NCI-H1694 (cell line): ENCODE measurements at regions not wholly inside any gene's neighbourhood (a gene's known extent, or its start where the extent isn't known, plus 50 kb on each side); places are given as distances from the start of the nearest gene placed in this dataset.
A peak's percentile ranks its signal among the peaks of the same experiment; 100 is the strongest.

Source experiments
- DNase-seq: peaks from one replicate; lab custom pipeline; 2025; lab: John Stamatoyannopoulos, UW

DNA sequence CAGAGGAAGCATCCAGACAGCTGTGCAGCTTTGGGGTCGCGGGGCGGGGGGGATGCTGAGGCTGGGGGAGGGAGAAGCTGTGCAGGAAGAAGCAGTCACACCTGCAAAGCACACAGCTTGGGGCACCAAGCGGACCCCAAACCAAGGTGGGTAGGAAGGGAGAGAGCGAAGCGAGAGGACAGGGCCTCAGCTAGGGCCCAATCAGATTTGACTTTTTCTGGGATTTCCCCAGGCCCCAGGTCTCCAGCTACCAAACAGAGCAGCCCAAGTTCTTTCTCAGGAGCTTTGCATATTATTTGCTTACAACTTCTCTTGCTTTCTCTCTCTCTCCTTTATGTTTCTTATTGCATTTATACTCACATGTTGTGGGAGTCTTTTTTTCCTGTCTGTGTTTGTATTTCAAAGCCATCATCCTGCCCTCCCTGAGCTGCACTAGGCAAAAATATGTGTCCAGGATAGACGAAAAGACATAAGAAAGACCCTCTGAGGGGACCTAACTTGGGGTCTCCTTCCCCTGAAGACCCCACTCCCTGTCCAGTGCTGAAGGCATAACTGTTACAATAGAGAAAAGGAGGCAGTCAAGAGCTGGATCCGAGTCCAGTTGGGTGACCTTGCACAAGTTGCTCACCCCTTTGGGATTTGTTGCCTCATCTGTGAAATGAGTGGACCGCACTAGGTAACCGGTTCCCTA is 50.6 kb upstream of the SMNDC1 start:
- DNase-seq: no peak

DNA sequence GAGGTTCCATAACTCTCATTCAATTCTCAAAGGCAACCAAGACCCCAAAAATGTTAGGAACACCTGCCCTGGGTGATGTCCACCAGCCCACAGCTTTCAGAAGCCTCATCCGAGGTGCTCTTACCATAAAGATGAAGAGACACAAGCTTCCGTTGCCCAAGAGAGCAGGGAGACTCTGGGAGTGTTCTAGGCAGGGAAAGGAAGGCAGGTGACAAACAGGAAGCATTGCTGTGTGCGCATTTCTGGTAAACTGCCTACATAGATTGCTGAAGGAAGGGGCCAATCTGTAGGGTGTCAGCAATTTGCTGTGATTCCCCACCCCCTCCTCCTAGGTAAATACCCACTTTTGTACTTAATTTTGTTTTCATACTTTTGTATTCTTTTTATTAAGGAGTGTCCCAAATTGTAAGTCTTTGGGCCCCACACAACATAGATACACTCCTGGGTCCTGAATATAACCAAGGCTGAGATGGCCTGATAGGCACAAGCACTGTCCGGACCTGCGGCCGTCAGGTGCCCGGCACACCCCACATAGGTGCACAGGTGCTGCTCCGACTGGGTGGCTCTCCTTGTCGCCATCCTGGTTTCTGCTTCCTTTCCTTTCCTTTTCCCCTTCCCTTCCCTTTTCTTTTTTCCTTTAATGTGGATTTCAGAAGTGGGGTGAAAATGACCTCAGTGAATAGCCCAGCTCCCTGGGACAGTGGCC is 51.4 kb upstream of the SMNDC1 start:
- DNase-seq: no peak

DNA sequence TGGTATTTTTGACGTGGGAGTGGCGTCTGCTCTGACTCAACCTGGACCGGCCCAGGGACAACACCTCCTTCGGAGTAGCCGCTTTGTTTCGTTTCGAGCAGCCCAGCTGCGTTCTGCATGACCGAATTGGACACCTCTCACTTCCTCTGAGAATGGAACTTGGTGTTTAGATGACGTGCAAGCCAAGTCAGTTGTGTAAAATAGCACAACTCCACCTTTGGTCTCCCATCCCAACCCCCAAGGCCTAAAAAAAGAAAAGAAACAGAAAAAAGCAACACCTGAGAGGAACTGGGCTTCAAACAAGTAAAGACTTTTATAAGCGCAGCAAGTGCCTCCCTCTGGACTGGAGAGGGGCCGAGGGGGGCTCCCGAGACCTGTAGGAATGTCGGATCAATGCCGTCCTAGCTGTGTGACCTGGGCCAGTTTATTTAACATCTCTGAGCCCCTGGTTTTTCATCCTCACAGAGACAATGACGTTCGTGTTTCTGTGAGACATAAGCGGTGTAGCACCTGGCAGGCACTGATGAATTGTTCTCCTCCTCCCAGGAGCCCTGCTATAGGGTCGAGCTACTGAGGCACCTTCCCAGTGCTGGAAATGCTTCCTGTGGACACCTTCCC is 52.0 kb upstream of the SMNDC1 start:
- no peak for DNase-seq

DNA sequence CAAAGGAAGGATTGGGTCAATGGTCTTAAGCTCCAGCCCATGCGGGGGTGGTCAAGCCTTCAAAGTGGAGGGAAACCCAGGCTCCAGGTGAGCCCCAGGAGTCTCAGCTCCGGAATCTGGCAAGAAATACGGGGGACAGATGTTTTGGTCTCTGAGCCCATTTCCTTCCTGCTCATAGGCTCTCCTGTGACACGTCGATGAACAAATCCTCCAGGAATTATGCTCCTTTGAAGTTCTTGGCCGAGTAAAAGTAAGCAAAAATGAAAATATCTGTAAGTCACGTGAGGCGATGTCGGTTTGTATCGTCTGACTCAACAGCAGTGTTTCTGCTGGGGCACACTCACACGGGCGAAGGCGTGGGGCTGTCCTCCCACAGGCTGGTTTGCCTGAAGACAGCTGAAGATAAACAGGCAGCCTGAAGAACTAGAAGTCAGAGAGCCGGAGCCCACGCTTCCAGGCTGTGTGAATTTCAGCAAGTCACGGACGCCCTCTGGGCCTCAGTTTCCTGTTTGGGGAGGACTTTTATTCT is 52.6 kb upstream of the SMNDC1 start:
- no peak for DNase-seq

DNA sequence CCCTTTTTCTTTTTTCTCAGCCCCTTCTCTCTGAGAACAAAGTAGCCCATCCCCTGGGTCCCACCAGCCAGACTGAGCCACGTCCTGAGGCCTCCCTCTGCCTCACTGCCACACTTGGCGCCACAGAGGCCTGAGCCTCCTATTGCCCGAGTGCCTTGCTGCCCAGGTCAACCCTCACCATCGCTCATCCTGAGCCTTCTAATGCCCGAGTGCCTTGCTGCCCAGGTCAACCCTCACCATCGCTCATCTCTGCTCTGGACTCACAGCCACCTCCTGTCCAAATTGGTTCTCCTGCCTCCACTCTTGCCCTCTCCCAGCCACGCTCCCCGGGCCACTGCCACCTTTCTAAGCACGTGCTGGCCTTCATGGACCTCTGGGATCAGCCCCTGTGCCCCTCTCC is 53.2 kb upstream of the SMNDC1 start:
- no peak for DNase-seq

DNA sequence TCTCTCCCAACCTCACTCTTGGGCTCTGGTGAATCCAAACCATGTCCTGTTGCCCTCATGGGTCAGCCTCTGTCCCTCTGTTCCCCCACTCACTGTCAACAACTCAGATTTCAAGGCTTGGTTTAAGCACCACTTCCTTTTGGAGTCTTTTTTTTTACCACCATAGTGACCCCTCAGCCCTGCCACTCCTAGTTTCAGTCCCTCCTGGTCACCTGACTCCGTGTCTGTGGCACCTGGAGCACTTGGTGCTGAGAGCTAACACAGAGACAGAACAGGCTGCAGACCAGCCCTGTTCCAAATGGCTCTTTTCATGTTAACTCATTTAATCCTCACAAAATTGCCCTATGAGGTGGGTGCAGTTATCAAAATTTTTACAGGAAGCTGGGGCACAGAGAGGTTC is 53.6 kb upstream of the SMNDC1 start:
- DNase-seq: no peak

DNA sequence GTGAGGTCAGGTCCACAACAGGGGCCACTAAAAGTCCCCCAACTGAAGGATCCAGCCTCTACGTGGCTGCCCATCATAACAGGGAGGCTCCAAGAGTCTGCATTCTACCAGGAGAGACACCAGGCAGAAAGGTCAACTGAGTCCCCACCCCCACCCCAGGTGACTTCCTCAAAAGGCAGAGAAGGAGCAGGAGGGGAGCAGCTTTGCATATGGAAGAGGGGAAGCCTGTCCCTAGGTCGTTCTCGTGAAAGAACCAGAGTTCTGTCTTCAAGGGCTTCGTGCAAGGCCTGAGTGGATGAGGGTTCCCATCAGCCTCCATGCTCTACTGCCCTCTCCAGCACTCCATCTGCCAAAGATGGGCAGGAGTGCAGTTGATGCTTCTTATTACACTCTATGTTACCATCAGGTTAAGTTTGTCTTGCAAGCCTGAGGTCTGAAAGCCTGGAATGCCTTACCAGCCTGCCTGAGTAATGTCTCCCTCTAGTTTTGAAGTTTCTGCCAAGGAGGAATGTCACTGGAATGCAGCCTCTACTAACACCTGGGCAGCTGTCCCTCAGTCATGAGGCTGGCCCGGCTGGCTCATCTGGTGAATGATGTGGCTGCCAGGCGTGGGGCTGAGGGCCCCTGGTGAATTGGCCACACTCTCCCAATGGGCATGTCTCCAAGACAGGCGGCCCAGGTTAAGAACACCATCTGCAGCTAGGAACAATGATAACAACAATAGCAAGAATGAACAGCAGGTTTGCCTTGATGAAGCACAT is 54.3 kb upstream of the SMNDC1 start:
- DNase-seq: no peak

- DNase-seq: no peak
Measured at GRCh38 chr10:110360857-110361474, 56.2 kb upstream of the SMNDC1 start.

DNA sequence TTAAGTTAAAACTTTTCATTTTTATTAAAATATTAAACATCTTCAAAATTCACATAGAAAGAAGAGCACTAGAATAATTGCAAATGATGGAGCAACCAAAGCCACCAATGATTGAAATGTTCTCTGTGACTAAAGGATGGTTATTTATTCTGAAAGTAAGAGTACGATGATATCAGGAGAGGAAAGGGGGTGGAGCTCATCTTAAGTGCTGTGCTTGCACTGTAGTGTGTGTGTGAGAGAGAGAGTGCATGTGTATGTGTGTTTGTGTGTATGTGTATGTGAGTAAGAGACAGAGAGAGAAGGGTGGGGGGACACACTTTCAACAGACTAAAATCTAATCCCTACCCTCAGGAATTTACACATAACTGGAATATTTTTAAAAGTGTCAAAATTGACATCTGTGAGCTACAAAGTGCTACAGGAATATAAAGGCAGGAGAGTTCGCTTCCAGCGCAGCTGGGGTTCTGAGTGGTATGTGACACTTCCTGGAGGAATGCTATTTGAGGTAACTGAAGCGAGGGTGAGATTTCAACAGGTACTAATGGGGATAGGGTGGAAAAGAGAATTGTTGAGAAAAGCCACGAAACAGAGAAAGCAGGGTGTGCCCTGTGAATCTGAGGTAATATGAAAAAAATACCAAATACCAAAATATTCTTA is 57.2 kb upstream of the SMNDC1 start:
- DNase-seq: no peak

- peak; percentile 49 for DNase-seq
Measured at GRCh38 chr10:110363572-110364411, 59.1 kb upstream of the SMNDC1 start.

- no peak for DNase-seq
Measured at GRCh38 chr10:110364531-110364937, 59.8 kb upstream of the SMNDC1 start.

- no peak for DNase-seq
Measured at GRCh38 chr10:110365356-110366143, 60.8 kb upstream of the SMNDC1 start.

DNA sequence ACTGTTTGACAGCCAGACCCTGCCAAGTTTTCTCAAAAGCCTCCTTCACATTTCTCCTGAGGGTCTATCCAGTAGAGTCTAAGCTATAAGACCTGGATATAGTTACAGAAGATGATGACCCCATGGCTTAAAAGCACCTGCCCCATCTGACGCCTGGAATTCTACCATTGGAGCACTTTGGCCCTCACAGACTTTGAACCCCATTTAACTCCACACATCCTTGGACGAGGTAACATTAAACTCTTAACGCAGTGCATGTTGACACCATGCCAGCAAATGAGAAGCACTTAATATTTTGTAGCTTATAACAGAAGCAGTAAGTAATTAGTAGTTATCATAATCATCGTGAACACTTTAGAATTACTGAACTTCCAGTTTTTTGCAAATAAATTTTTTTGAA is 61.9 kb upstream of the SMNDC1 start:
- no peak for DNase-seq

DNA sequence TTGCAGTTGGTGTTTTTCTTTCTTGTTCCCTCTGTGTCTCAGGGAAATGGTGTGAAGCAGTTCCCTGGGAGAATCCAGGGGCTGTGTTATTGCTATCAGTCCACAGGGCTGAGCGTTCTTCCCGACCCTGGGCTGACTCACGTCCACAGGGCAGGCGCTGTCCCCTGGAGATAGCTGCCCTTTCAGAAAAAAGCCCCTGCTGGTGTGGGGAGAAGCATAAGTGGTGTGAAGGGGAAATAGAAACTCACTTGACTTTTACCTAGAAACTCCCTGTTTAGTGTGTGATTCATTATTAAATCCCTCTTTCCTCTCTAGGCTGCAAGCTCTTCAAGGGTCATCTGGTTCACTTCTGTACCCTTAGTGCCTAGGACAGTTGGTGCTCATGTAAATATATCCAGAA is 63.3 kb upstream of the SMNDC1 start:
- DNase-seq: no peak

GRCh38 chr10:110368556-110368955 is 63.8 kb upstream of the SMNDC1 start:
- DNase-seq: no peak

DNA sequence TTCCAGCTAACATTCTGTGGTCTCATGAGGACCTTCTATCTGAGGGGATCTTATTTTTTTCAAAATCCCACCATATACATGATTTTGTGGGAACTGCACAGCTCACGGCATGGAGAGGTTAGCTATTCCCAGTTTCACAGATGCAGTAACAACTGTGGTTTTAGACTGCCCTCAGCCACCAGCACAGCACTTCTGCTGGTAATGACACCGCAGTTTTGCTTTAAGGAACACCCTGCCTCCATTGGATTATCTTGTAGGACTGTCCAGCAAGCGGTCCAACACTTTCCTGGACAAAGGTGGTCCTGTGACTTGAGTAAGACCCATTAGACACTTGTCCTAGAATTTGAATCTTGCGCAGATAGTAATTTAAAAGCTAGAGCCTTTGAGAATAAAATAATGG is 65.3 kb upstream of the SMNDC1 start:
- no peak for DNase-seq

- DNase-seq: no peak
Measured at GRCh38 chr10:110372656-110373055, 67.9 kb upstream of the SMNDC1 start.

- no peak for DNase-seq
Measured at GRCh38 chr10:110373059-110373458, 68.3 kb upstream of the SMNDC1 start.

DNA sequence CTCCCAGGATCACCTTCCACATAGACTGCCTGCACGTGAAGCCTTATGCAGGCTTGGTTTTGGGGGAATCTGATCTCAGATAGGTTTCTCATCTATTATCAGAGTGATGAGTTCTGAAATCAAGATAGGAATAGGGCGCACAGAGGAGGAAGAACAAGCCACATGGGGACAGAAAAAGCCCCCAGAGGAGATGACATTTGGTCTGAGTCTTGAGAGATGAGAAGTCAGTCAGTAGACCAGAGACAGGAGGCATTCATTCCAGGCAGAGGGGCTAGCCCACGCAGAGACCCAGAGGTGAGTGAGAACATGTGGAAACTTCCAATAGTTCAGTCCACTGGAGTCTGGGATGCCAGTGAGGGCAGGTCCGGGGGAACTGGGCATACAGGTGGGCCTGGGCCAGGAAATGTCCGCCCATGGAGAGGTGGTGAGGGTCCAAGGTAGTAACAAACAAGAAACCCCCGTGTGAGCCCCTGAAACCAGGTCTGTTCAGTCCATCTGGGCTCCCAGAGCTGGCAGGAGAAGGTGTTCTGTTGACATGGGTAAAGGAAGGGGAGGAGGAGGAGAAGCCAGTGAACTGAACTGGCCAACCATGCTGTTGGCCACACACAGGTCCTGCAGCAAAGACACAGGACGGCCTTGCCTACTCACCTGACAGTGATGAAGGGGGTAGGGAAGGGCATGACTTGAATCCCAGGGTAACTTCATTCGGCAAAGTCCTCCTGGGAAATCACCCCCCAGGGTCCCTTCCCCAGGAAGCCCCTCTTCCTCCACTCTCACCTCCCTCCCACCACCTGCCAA is 69.3 kb upstream of the SMNDC1 start:
- DNase-seq: no peak
